GM18951 (cell line): ENCODE measurements at regions not wholly inside any gene's neighbourhood (a gene's known extent, or its start where the extent isn't known, plus 50 kb on each side); places are given as distances from the start of the nearest gene placed in this dataset.

Source experiments
- POLR2A ChIP-seq: IDR thresholded peaks from 4 replicates; pipeline ENCODE4 v1.6.1; 2011; ENCODE audit warnings: mild to moderate bottlenecking; ENCODE audit not compliant: insufficient read length, insufficient read depth; ENCODE audit errors: extremely low read depth
- in situ Hi-C: fragments of 300-500 bp; cut with MboI; formaldehyde crosslinking; loops from one replicate; pipeline ENCODE4 v1.12.0; 2022; ENCODE audit warnings: low sequenced_read_pairs, mixed read lengths, inconsistent platforms; ENCODE audit not compliant: unreplicated experiment

DNA sequence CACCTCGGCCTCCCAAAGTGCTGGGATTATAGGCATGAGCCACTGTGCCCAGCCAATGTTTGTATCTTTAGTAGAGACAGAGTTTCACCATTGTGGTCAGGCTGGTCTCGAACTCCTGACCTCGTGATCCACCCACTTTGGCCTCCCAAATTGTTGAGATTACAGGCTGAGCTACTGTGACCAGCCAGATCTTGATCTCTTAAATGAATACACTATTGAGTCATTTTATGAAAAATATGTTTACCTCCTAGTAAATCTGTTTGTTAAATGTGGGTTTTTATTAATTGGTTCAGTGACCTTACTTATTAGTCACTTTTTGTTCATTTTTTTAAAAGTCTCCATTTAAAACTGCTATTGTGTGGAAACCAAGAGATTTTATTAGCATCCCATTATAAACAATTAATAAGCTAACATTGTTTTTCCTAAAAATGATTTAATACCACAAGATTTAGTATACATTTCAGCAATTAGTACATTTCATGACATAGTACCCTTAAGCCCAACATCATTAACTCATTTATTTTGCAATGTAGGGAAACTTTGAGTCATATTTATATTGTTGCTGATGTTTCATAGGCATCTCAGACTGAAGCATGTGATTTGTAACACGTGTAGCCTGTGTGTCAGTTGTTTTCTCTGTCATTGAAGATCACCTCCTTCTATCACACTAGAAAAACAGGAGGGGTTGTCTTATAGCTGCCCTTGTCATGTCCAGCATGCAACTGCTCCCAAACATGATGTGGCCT is 261.2 kb downstream of the TAF11L14 start:
- in situ Hi-C loops, result no loop called here
- no peak for TF ChIP-seq POLR2A

DNA sequence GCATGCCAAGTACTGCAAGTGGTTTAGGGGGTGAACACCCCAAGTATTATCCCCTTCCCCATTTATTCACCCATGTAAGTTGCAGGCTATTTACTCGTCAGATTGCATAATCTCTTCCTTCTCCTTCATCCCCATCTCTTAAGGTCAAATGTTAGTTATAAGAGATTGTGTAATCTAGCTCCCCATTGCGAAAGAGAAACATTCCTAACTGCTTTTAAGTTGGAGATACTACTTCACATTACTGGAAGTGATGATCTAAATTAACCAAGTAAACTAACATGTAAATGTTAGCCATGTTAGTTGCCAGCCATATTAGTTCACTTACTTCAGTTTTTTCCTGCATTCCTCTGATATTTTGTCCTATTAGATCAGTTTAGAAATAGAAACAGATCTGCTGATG is 262.3 kb downstream of the TAF11L14 start:
- in situ Hi-C loops, result no loop called here
- no peak for TF ChIP-seq POLR2A

DNA sequence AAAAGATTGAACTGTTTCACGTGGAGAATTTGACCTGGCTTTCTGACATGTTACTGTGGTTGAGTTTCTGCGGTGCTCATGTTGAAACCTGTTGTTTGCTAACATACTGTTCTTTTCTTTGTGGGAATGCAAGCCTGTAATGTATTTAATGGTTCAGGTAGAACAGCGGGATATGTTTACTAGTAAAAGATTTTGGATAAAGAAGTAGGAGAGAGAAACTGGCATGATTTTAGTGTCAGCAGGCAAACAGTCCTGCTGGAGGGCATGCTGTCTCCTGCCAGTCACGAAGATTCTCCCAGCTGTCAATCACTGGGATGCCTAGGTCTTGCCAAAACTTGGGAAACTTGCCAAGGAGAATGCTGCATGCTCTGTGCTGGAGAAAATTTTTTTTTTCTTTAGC is 263.5 kb downstream of the TAF11L14 start:
- in situ Hi-C loops, result no loop called here
- TF ChIP-seq POLR2A, result no peak

DNA sequence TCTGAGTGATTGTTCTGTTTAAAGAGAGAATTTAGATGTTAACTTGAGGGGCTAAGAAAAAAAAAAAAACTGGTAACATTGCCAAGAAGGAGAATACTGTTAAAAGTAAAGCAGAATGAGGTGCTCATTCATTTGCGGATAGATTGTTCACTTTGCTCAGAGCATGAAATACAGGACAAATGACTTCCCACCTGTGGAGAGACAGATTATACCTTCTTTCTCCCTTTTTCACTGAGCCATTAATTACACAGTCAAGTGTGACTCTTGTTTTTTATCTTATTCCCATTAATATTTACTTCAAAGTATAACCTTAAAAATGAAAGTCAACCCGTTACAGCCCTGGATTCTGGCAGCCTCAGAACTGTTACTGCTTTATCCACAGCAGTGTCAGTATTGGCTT is 264.5 kb downstream of the TAF11L14 start:
- TF ChIP-seq POLR2A, result no peak
- in situ Hi-C loops, result no loop called here

DNA sequence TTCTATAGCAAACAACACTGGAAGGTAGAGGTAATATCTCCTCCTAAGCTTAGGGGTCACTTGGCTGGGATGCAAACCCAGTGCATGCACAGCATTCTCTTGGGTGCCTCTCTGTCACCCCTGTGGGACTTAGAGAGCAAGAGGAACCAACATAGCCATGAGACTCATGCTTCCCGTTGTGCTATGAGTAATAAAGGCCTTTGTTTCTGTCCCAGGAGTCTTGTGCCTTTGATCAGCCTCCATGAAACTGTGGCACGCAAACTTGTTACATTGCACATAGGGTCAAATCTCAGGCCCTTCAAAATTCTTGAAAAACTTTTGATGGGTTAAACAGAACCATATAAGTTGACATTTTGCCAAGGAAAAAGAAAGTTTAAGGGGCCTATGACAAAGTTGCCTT is 272.8 kb downstream of the TAF11L14 start:
- in situ Hi-C loops, result no loop called here
- no peak for TF ChIP-seq POLR2A

DNA sequence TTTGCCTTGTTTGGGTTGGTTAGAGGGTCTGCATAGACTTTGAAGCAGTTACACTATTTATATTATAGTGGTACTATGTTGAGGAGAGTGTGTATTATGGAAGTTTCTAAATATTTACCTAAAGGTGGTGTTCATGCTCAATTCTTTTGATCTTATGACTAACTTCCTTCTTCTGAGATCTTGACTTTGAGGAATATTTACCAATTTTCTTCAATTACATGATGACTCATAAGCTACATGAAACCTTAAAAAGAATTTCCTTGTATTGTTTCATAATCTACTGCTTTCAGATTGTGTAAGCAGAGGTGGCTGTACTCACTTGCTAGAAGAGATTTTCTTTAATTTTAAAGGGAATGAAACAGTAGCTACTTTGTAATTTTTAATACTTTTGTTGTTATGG is 276.1 kb downstream of the TAF11L14 start:
- no peak for TF ChIP-seq POLR2A
- in situ Hi-C loops, result no loop called here

GRCh38 chr5:17912794-17913193 is 278.5 kb downstream of the TAF11L14 start:
- in situ Hi-C loops, result no loop called here
- no peak for TF ChIP-seq POLR2A

GRCh38 chr5:17916446-17916845 is 282.2 kb downstream of the TAF11L14 start:
- in situ Hi-C loops, result no loop called here
- TF ChIP-seq POLR2A, result no peak

DNA sequence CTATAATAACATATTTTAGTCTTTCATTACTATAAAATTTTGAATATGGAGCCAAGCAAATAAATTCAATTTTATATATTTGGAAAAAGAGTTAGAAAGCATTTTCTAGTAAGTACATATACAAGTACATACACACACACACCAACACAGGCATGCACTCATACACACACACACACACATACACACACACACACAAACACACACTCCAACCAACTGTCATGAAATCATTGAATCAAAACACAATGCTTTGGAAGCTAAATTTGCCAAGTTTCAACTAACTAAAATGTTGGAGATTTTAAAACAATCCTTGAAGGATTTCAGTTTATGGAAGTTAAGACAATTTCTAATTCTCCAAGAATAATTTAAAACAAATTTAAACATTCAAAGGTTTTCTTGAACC is 283.2 kb downstream of the TAF11L14 start:
- in situ Hi-C loops, result no loop called here
- TF ChIP-seq POLR2A, result no peak

DNA sequence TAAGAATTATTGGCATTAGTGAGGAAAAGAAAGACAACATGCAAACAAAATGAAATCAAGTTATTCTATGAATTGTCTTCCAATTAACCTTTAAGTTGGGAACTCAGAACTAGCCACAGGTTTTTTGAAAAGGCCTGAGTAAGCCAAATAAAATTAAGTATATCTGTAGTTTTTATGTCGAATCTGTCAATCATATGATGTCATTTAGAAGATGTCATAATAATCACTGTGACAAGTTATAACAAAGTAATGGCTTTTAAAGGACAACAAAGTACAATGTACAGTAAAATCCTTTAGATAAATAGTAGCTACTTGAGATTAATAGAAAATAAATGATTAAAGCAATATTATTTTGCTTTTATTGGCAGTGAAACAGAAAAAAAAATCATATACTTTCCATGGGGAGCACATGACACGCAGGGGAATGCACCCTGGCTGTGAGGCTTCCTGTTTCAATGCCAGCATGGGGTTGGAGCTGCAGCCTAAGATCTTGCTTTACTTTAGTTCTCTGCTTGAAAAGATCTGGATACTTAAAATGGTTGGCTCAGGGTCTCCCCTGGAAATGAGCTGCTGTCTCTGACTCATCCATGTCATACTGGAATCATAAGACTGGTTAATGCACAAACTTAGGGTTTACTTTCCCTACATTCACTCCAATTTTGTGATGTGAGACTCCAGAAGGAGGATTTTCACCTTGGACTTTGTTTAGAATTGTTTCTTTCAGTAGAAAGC is 284.3 kb downstream of the TAF11L14 start:
- in situ Hi-C loops, result no loop called here
- TF ChIP-seq POLR2A, result no peak

- in situ Hi-C loops, result no loop called here
Observed at GRCh38 chr5:17925276-17925675, 291.0 kb downstream of the TAF11L14 start.

DNA sequence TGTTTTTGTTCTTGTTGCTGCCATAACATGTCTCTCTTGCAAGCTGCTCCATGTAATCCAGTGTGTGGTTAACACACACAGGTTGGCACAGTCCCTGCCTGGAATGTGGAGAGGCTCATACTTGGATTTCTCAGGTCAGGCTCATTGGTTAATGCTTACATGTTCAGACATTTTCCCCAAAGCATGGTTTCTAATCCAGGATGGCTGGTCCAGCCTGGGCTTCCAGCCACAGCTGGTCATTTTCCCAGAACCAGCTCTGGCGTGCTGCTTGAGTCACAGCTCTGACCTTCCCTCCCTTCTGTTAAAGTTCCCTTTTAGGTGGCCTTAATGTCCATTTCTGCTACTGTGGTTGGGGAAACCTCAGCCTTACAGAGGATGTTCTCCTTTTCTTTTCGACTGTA is 294.3 kb downstream of the TAF11L14 start:
- in situ Hi-C loops, result no loop called here
- TF ChIP-seq POLR2A, result no peak

More at GRCh38 chr5:17925276-17925675, 291.0 kb downstream of the TAF11L14 start:
- no peak for TF ChIP-seq POLR2A

DNA sequence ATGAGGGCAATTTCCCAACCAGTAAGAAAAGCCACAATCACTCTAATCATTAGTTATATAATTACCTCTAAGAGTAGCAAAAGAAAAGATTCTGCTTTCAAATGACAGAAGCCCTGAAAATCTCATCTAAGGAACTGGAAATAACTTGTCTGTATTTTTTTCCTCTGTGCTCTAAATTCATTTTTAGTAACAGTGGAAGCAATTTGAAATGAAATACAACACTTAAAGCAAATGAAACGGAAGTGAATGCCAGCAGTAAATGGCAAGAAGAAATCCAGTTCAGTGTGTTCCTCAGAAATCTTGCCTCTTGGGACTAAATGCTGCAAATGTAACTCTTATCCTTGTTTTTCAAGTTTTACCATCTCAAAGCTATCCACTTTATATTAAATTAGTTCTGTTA is 294.9 kb downstream of the TAF11L14 start:
- no peak for TF ChIP-seq POLR2A
- in situ Hi-C loops, result no loop called here

- in situ Hi-C loops, result no loop called here
Observed at GRCh38 chr5:17930346-17930745, 296.1 kb downstream of the TAF11L14 start.

More at GRCh38 chr5:17930346-17930745, 296.1 kb downstream of the TAF11L14 start:
- TF ChIP-seq POLR2A, result no peak
